Endothelial cell of umbilical vein (primary cell): ENCODE measurements at regions not wholly inside any gene's neighbourhood (a gene's known extent, or its start where the extent isn't known, plus 50 kb on each side); places are given as distances from the start of the nearest gene placed in this dataset.
A peak's percentile ranks its signal among the peaks of the same experiment; 100 is the strongest.

Experiments
- BruUV-seq: library from RNA; stranded (reverse); fragments of 400-500 nt; replicated peaks from 2 replicates; lab custom pipeline; 2021; lab: Mats Ljungman, UMichigan
- CTCF ChIA-PET: fragments of 300-600, 350-600 bp; sonication (Branson Sonifier 250); formaldehyde crosslinking; loops from one replicate; lab custom pipeline; 2021; ENCODE audit warnings: antibody characterized with exemption, inconsistent platforms; lab: Charles Lee
- POLR2A ChIA-PET: fragments of 300-600, 350-600 bp; sonication (Branson Sonifier 250); formaldehyde crosslinking; loops from one replicate; lab custom pipeline; 2021; ENCODE audit warnings: antibody characterized with exemption, inconsistent platforms; lab: Charles Lee
- DNase-seq: peaks from one replicate; pipeline ENCODE4 v3.0.0-alpha.2; 2011; ENCODE audit warnings: low read depth, low spot score
- FAIRE-seq: peaks from 2 replicates; lab custom pipeline; 2011; peaks lifted over from hg19 to GRCh38; lab: Jason Lieb, UNC
- H2AFZ ChIP-seq: 2 replicates; pipeline ENCODE4 v1.6.0; 2012; ENCODE audit warnings: low read depth, low read length, control low read depth, inconsistent platforms
- H3K27ac ChIP-seq: 2 replicates; pipeline ENCODE4 v1.5.1; 2011; ENCODE audit warnings: low read depth, mild to moderate bottlenecking, control low read depth, low read length, moderate library complexity; ENCODE audit not compliant: insufficient read depth
- H3K27me3 ChIP-seq, 2 experiments: 2 replicates each; pipeline versions ENCODE4 v1.6.0 to v1.6.1; 2011; ENCODE audit warnings: low read length in 2 of 2, mixed read lengths in 1 of 2; ENCODE audit not compliant: control insufficient read depth in 2 of 2, insufficient read depth in 2 of 2
- H3K36me3 ChIP-seq, 2 experiments: 2 replicates in 1 of 2; 3 replicates in 1 of 2; pipeline ENCODE4 v1.5.1; 2011; ENCODE audit warnings: low read length in 2 of 2, mild to moderate bottlenecking in 1 of 2, moderate library complexity in 1 of 2; ENCODE audit not compliant: control insufficient read depth in 2 of 2, insufficient read depth in 2 of 2; ENCODE audit errors: extremely low read depth in 1 of 2
- H3K4me1 ChIP-seq: 3 replicates; pipeline ENCODE4 v1.5.1; 2011; ENCODE audit warnings: mild to moderate bottlenecking, low read length; ENCODE audit not compliant: control insufficient read depth, insufficient read depth; ENCODE audit errors: extremely low read depth
- H3K4me2 ChIP-seq: 2 replicates; pipeline ENCODE4 v1.6.1; 2011; ENCODE audit warnings: low read length, control low read depth, mixed read lengths; ENCODE audit not compliant: insufficient read depth
- H3K4me3 ChIP-seq, 3 experiments: fragments of 200-600 bp in 1 of 3; sonication (generic), shearing (Covaris generic) in 1 of 3; replicated peaks in 1 of 3; 2 replicates each; pipeline ENCODE4 v1.5.1; 2011 to 2016; ENCODE audit warnings: control low read depth in 3 of 3, low read length in 3 of 3, mild to moderate bottlenecking in 2 of 3, inconsistent platforms in 1 of 3, low read depth in 1 of 3, moderate library complexity in 1 of 3; ENCODE audit not compliant: insufficient read depth in 1 of 3
- H3K79me2 ChIP-seq: 2 replicates; pipeline ENCODE4 v1.6.0; 2012; ENCODE audit warnings: low read length, inconsistent platforms; ENCODE audit not compliant: control insufficient read depth, insufficient read depth
- H3K9ac ChIP-seq: replicated peaks from 2 replicates; pipeline ENCODE3; 2011; ENCODE audit warnings: low read length, control low read depth; ENCODE audit not compliant: insufficient read depth; ENCODE audit errors: extremely low read depth
- H3K9me1 ChIP-seq: replicated peaks from 3 replicates; pipeline ENCODE4 v1.6.0; 2011; ENCODE audit warnings: mild to moderate bottlenecking, low read length; ENCODE audit not compliant: control insufficient read depth, insufficient read depth; ENCODE audit errors: extremely low read depth
- H3K9me3 ChIP-seq: replicated peaks from 2 replicates; pipeline ENCODE4 v1.5.1; 2012; ENCODE audit warnings: low read length, inconsistent platforms; ENCODE audit not compliant: control insufficient read depth, insufficient read depth
- H4K20me1 ChIP-seq: replicated peaks from 2 replicates; pipeline ENCODE3; 2011; ENCODE audit warnings: mild to moderate bottlenecking, low read length; ENCODE audit not compliant: control insufficient read depth, insufficient read depth; ENCODE audit errors: extremely low read depth
- FOS ChIP-seq: IDR thresholded peaks from 2 replicates; pipeline ENCODE4 v1.6.1; 2011; ENCODE audit warnings: mild to moderate bottlenecking, low read length, moderate library complexity, borderline replicate concordance; ENCODE audit not compliant: insufficient read depth
- POLR2A ChIP-seq: IDR thresholded peaks from 2 replicates; pipeline ENCODE4 v1.6.1; 2012; ENCODE audit warnings: low read depth, mild to moderate bottlenecking, control low read depth, low read length
- POLR2AphosphoS5 ChIP-seq: IDR thresholded peaks from 2 replicates; pipeline ENCODE4 v1.6.1; 2012; ENCODE audit warnings: low read depth, mild to moderate bottlenecking, control low read depth, low read length, moderate library complexity; ENCODE audit not compliant: insufficient read depth
- dilution Hi-C: fragments of 300-500 bp; cut with MboI; formaldehyde crosslinking; loops from one replicate; pipeline ENCODE4 v1.15.0; 2019; ENCODE audit warnings: low sequenced_read_pairs; ENCODE audit not compliant: extremely low pct_ligation_motif_present
- intact Hi-C: fragments of 100-400 bp; cut with micrococcal nuclease; formaldehyde crosslinking; loops from one replicate; pipeline ENCODE4 v1.10.0; 2022
- TF ChIP-seq, protein P1 (sequence below), 2 donors: IDR thresholded peaks; 1 replicate in 1 of 2; 2 replicates in 1 of 2; pipeline ENCODE4 v1.5.1; 2011; ENCODE audit warnings: low read length in 2 of 2, mild to moderate bottlenecking in 2 of 2, moderate library complexity in 2 of 2, control low read depth in 1 of 2, inconsistent platforms in 1 of 2, low read depth in 1 of 2; ENCODE audit not compliant: insufficient read depth in 1 of 2; ENCODE audit errors: extremely low read depth in 1 of 2

DNA sequence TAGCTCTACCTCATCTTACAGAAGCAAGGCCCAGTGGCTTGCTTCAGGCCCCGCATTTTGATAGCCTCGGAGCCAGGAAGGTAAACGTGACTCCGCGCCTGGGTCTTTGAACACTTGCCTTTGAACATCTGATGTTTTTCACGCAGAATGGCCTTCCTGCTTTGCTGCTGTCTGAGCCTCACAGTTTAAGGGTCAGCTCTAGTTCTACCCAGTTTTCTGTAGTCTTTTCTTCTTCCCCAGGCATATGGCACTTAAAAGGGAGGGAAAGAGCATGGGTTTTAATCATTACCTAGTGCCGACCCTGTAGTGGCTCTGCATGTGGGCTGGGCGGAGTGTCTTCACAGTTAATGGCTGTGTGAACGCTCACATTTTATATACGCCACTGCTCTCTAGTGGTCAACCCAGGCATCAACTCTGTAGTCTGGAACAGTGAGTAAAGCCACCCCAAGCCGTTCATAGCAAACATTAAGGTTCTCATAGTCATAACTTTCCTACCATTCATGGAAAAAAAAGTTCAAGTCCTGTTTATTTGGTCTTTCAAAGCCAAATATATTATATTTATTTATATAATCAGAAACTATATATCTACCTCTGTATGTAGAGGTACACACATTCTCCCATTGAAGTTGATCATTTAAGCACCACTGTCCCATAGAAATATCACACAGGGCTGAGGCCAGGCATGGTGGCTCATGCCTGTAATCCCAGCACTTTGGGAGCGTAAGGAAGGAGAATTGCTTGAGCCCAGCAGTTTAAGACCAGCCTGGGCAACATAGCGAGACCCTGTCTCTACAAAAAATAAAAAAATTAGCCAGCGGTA, 78.1 kb downstream of the IER5 start:
- Histone ChIP-seq H3K9me3 (no peaks in the 10 kb centered on the region), H3K4me3 (no peak overlapping the region), H3K27me3 (peaks cover 2 to 10% of the 10 kb centered on the region in 2 experiments), H3K36me3 (no peaks in the 10 kb centered on the region), H3K9ac (no peak overlapping the region), H4K20me1 (no peaks in the 10 kb centered on the region), H3K4me1 (no peaks in the 10 kb centered on the region), H3K9me1 (no peaks in the 10 kb centered on the region), H3K27ac (no peak overlapping the region), H3K79me2 (no peaks in the 10 kb centered on the region), H2AFZ (peak overlapping the region; percentile 59), H3K4me2 (no peak overlapping the region)
- no peak for TF ChIP-seq POLR2A
- no peak for TF ChIP-seq POLR2AphosphoS5
- TF ChIP-seq FOS: no peak
- TF ChIP-seq, protein P1, sequence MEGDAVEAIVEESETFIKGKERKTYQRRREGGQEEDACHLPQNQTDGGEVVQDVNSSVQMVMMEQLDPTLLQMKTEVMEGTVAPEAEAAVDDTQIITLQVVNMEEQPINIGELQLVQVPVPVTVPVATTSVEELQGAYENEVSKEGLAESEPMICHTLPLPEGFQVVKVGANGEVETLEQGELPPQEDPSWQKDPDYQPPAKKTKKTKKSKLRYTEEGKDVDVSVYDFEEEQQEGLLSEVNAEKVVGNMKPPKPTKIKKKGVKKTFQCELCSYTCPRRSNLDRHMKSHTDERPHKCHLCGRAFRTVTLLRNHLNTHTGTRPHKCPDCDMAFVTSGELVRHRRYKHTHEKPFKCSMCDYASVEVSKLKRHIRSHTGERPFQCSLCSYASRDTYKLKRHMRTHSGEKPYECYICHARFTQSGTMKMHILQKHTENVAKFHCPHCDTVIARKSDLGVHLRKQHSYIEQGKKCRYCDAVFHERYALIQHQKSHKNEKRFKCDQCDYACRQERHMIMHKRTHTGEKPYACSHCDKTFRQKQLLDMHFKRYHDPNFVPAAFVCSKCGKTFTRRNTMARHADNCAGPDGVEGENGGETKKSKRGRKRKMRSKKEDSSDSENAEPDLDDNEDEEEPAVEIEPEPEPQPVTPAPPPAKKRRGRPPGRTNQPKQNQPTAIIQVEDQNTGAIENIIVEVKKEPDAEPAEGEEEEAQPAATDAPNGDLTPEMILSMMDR (IDR thresholded peaks at IDR 0.05; ENCODE audit: extremely low read depth in 1 of 2, insufficient read depth in 1 of 2, low read depth in 1 of 2, low read length in 2 of 2): peak; percentile 71 to 82
- no TSS peak for BruUV-seq
- intact Hi-C loops (loop anchor here (1.0 to 5.0 kb wide), 8 partner anchors 13 to 650 kb away; partner anchors contain the start of gene IER5), dilution Hi-C loops (loop anchor here (10.0 kb wide), 1 partner anchor 132 kb away; the partner anchor contains the start of gene MR1)
- ChIA-PET CTCF (interaction anchor here (0.7 to 7.1 kb wide), 17 partner anchors 13 to 651 kb away, joined by 3 to 123 read pairs (median 4); no protein-coding TSS in a partner anchor), POLR2A (no interaction called here)
- DNase-seq (peak; percentile 74), FAIRE-seq (peak; percentile 91)
